GM23338 (cell line): ENCODE measurements at regions not wholly inside any gene's neighbourhood (a gene's known extent, or its start where the extent isn't known, plus 50 kb on each side); places are given as distances from the start of the nearest gene placed in this dataset.

Experiments
- ATAC-seq: fragments of 200-7000 bp; cut with Tn5 transposase; 3 replicates; pipeline ENCODE4 v1.9.1; 2020
- DNase-seq: peaks from one replicate; pipeline ENCODE4 v3.0.0-alpha.2; 2015; ENCODE audit warnings: low spot score
- H2AFZ ChIP-seq: fragments of 200-600 bp; sonication (generic); 2 replicates; pipeline ENCODE4 v1.8.0; 2016; ENCODE audit warnings: antibody characterized with exemption, mild to moderate bottlenecking, moderate library complexity
- H3F3A ChIP-seq: fragments of 200-600 bp; sonication (generic); replicated peaks from 2 replicates; pipeline ENCODE4 v1.8.0; 2017; ENCODE audit warnings: antibody characterized with exemption, mixed run types, low read depth
- H3K27ac ChIP-seq: fragments of 200-600 bp; sonication (generic); 2 replicates; pipeline ENCODE4 v1.6.1; 2016; ENCODE audit warnings: low read depth
- H3K27me3 ChIP-seq: fragments of 200-600 bp; sonication (generic); 2 replicates; pipeline ENCODE4 v1.8.0; 2016; ENCODE audit warnings: mild to moderate bottlenecking, mixed run types, moderate library complexity; ENCODE audit not compliant: insufficient read depth
- H3K36me3 ChIP-seq: fragments of 200-600 bp; sonication (generic); 2 replicates; pipeline ENCODE4 v1.8.0; 2016; ENCODE audit warnings: mild to moderate bottlenecking; ENCODE audit not compliant: insufficient read depth
- H3K4me1 ChIP-seq: fragments of 200-600 bp; sonication (generic); 2 replicates; pipeline ENCODE4 v1.8.0; 2016; ENCODE audit warnings: mild to moderate bottlenecking, moderate library complexity; ENCODE audit not compliant: insufficient read depth
- H3K4me2 ChIP-seq: fragments of 200-600 bp; sonication (generic); 2 replicates; pipeline ENCODE4 v1.7.1; 2017; ENCODE audit warnings: mixed run types
- H3K4me3 ChIP-seq: fragments of 200-600 bp; sonication (generic); 2 replicates; pipeline ENCODE4 v1.6.1; 2016; ENCODE audit warnings: mixed run types
- H3K79me2 ChIP-seq: fragments of 200-600 bp; sonication (generic); replicated peaks from 2 replicates; pipeline ENCODE4 v1.8.0; 2017; ENCODE audit warnings: mild to moderate bottlenecking; ENCODE audit not compliant: insufficient read depth
- H3K9me2 ChIP-seq: fragments of 200-600 bp; sonication (generic); 2 replicates; pipeline ENCODE4 v1.8.0; 2017; ENCODE audit not compliant: insufficient read depth
- H4K20me1 ChIP-seq: fragments of 200-600 bp; sonication (generic); replicated peaks from 2 replicates; pipeline ENCODE4 v1.8.0; 2017; ENCODE audit warnings: mild to moderate bottlenecking; ENCODE audit not compliant: insufficient read depth
- H3K27ac Mint-ChIP-seq: 2 replicates; pipeline ENCODE4 v1.8.0; 2020; ENCODE audit warnings: inconsistent platforms, mild to moderate bottlenecking, moderate library complexity, mixed read lengths
- H3K27me3 Mint-ChIP-seq: 3 replicates; pipeline ENCODE4 v1.8.0; 2022; ENCODE audit warnings: low read depth, mild to moderate bottlenecking, moderate library complexity, mixed read lengths, inconsistent platforms; ENCODE audit not compliant: insufficient read depth, poor library complexity
- H3K36me3 Mint-ChIP-seq: 3 replicates; pipeline ENCODE4 v1.8.0; 2021; ENCODE audit warnings: low read depth, mild to moderate bottlenecking, inconsistent platforms, moderate library complexity, mixed read lengths
- H3K4me1 Mint-ChIP-seq: 3 replicates; pipeline ENCODE4 v1.8.0; 2020; ENCODE audit warnings: mild to moderate bottlenecking, inconsistent platforms, mixed read lengths
- H3K4me3 Mint-ChIP-seq: 3 replicates; pipeline ENCODE4 v1.8.0; 2021; ENCODE audit warnings: moderate library complexity, mild to moderate bottlenecking, inconsistent platforms, mixed read lengths
- H3K9me3 Mint-ChIP-seq: 3 replicates; pipeline ENCODE4 v1.8.0; 2020; ENCODE audit warnings: moderate library complexity, mild to moderate bottlenecking, inconsistent platforms, mixed read lengths
- CREB1 ChIP-seq: fragments of 250-450 bp; sonication (Bioruptor Pico); IDR thresholded peaks from 2 replicates; pipeline ENCODE4 v1.5.0; 2020; ENCODE audit warnings: low read depth, mild to moderate bottlenecking, moderate library complexity
- CTCF ChIP-seq, 2 experiments: fragments of 200-600 bp in 1 of 2; sonication (generic) in 1 of 2; conservative IDR thresholded peaks; 2 replicates each; pipeline versions ENCODE4 v1.5.1 to v1.6.1; 2016 to 2017; ENCODE audit warnings: antibody characterized with exemption in 2 of 2, low read depth in 2 of 2, mild to moderate bottlenecking in 2 of 2, moderate library complexity in 1 of 2
- ETS1 ChIP-seq: IDR thresholded peaks from 2 replicates; pipeline ENCODE4 v1.6.1; 2016; ENCODE audit warnings: antibody characterized with exemption
- EZH2 ChIP-seq: fragments of 200-600 bp; sonication (generic); IDR thresholded peaks from one replicate; pipeline ENCODE4 v1.8.0; 2017; ENCODE audit warnings: antibody characterized with exemption, mild to moderate bottlenecking, low read depth; ENCODE audit not compliant: unreplicated experiment
- JUNB ChIP-seq: IDR thresholded peaks from one replicate; pipeline ENCODE4 v1.6.1; 2016; ENCODE audit warnings: antibody characterized with exemption; ENCODE audit not compliant: unreplicated experiment
- NANOG ChIP-seq: IDR thresholded peaks from 2 replicates; pipeline ENCODE4 v1.6.1; 2016; ENCODE audit warnings: antibody characterized with exemption, borderline replicate concordance
- POLR2AphosphoS5 ChIP-seq: IDR thresholded peaks from 2 replicates; pipeline ENCODE4 v1.6.1; 2016; ENCODE audit warnings: antibody characterized with exemption, low read depth
- REST ChIP-seq: IDR thresholded peaks from one replicate; pipeline ENCODE4 v1.6.1; 2018; ENCODE audit warnings: antibody characterized with exemption; ENCODE audit not compliant: unreplicated experiment
- STAT1 ChIP-seq: IDR thresholded peaks from one replicate; pipeline ENCODE4 v1.6.1; 2016; ENCODE audit warnings: antibody characterized with exemption; ENCODE audit not compliant: unreplicated experiment
- ZNF114 ChIP-seq: fragments of 250-450 bp; sonication (Bioruptor Pico); IDR thresholded peaks from 2 replicates; pipeline ENCODE4 v1.5.0; 2020; ENCODE audit warnings: mild to moderate bottlenecking, moderate library complexity
- ZNF331 ChIP-seq: fragments of 250-450 bp; sonication (Bioruptor Pico); IDR thresholded peaks from 2 replicates; pipeline ENCODE4 v1.5.0; 2020; ENCODE audit warnings: low read depth, mild to moderate bottlenecking, moderate library complexity
- ZNF462 ChIP-seq: fragments of 250-450 bp; sonication (Bioruptor Pico); IDR thresholded peaks from 2 replicates; pipeline ENCODE4 v1.5.0; 2020; ENCODE audit warnings: mild to moderate bottlenecking, moderate library complexity

- Mint-ChIP-seq H3K9me3 (no peaks in the 10 kb centered on the region; the same call in 1 of the 3 replicates), H3K4me1 (peaks cover 7% of the 10 kb centered on the region; the same call in 2 of the 3 replicates), H3K27ac (no peak overlapping the region), H3K4me3 (no peak overlapping the region), H3K36me3 (no peaks in the 10 kb centered on the region), H3K27me3 (no peaks in the 10 kb centered on the region)
- Histone ChIP-seq H3K4me1 (peaks cover 5% of the 10 kb centered on the region; the same call in 1 of the 2 replicates), H3K4me3 (no peak overlapping the region), H2AFZ (peak overlapping the region; percentile 24; the same call in 1 of the 2 replicates), H3K36me3 (no peaks in the 10 kb centered on the region), H3K79me2 (no peaks in the 10 kb centered on the region), H3K27ac (no peak overlapping the region), H4K20me1 (no peaks in the 10 kb centered on the region), H3K4me2 (no peak overlapping the region), H3K27me3 (no peaks in the 10 kb centered on the region), H3K9me2 (no peaks in the 10 kb centered on the region; the same call in 1 of the 2 replicates), H3F3A (no peaks in the 10 kb centered on the region)
- TF ChIP-seq ZNF114 (CRISPR knock-in tag) (no peak), CTCF (conservative IDR thresholded peaks at IDR 0.05; ENCODE audit: low read depth in 2 of 2) (no peak), CREB1 (no peak), STAT1 (no peak), POLR2AphosphoS5 (no peak), JUNB (no peak), ZNF331 (CRISPR knock-in tag) (no peak), ETS1 (no peak), NANOG (no peak), ZNF462 (CRISPR knock-in tag) (no peak), EZH2 (no peak), REST (no peak)
- ATAC-seq = no peak
- no peak for DNase-seq
These were observed 600.3 kb upstream of the GCFC2 start for GRCh38 chr2:76310894-76311633.
